SK-N-SH (cell line): ENCODE measurements at regions not wholly inside any gene's neighbourhood (a gene's known extent, or its start where the extent isn't known, plus 50 kb on each side); places are given as distances from the start of the nearest gene placed in this dataset.

Experiments
- CTCF ChIA-PET: fragments of 300-600, 350-600 bp; formaldehyde crosslinking; extraction: SDS; loops from one replicate; lab custom pipeline; 2021; lab: Yijun Ruan, JAX
- POLR2A ChIA-PET: fragments of 350-600 bp; sonication (Branson Sonifier 250); formaldehyde crosslinking; extraction: SDS; loops from one replicate; lab custom pipeline; 2020; ENCODE audit warnings: antibody characterized with exemption, inconsistent platforms; lab: Yijun Ruan, JAX
- DNase-seq: peaks from one replicate; pipeline ENCODE4 v3.0.0; 2012
- H2AFZ ChIP-seq: fragments of 200-600 bp; sonication (generic); 2 replicates; pipeline ENCODE4 v1.8.1; 2016; ENCODE audit warnings: antibody characterized with exemption, mild to moderate bottlenecking, low read depth
- H3F3A ChIP-seq: fragments of 200-600 bp; sonication (generic); replicated peaks from 2 replicates; pipeline ENCODE3; 2016; ENCODE audit warnings: antibody characterized with exemption, mild to moderate bottlenecking; ENCODE audit not compliant: insufficient read depth
- H3K27ac ChIP-seq, 2 experiments: fragments of 200-500 bp in 1 of 2; fragments of 200-600 bp in 1 of 2; sonication (Bioruptor generic) in 1 of 2; sonication (generic), shearing (Covaris generic) in 1 of 2; 2 replicates each; pipeline versions ENCODE4 v1.5.1 to v1.6.1; 2014 to 2016; ENCODE audit warnings: low read depth in 2 of 2, inconsistent platforms in 1 of 2, low read length in 1 of 2, mild to moderate bottlenecking in 1 of 2, mixed read lengths in 1 of 2
- H3K27me3 ChIP-seq: fragments of 200-600 bp; sonication (generic), shearing (Covaris generic); 2 replicates; pipeline ENCODE4 v1.6.1; 2016; ENCODE audit warnings: mixed run types; ENCODE audit not compliant: insufficient read depth
- H3K36me3 ChIP-seq, 2 experiments: fragments of 200-500 bp in 1 of 2; fragments of 200-600 bp in 1 of 2; sonication (Bioruptor generic) in 1 of 2; sonication (generic) in 1 of 2; replicated peaks in 1 of 2; 2 replicates each; pipeline versions ENCODE3 to v1.5.1; 2014 to 2016; ENCODE audit warnings: low read length in 1 of 2, mild to moderate bottlenecking in 1 of 2; ENCODE audit not compliant: insufficient read depth in 2 of 2, control insufficient read depth in 1 of 2
- H3K4me1 ChIP-seq, 2 experiments: fragments of 200-500 bp in 1 of 2; fragments of 200-600 bp in 1 of 2; sonication (Bioruptor generic) in 1 of 2; sonication (generic), shearing (Covaris generic) in 1 of 2; 2 replicates each; pipeline versions ENCODE4 v1.5.1 to v1.6.1; 2014 to 2016; ENCODE audit warnings: low read depth in 1 of 2, low read length in 1 of 2, mixed run types in 1 of 2; ENCODE audit not compliant: insufficient read depth in 2 of 2, control insufficient read depth in 1 of 2
- H3K4me2 ChIP-seq: fragments of 200-600 bp; sonication (generic), shearing (Covaris generic); 2 replicates; pipeline ENCODE4 v1.6.1; 2017; ENCODE audit warnings: mixed run types
- H3K4me3 ChIP-seq, 2 experiments: fragments of 200-500 bp in 1 of 2; fragments of 200-600 bp in 1 of 2; sonication (Bioruptor generic) in 1 of 2; sonication (generic), shearing (Covaris generic) in 1 of 2; 2 replicates each; pipeline versions ENCODE4 v1.5.1 to v1.8.1; 2014 to 2016; ENCODE audit warnings: low read depth in 2 of 2, inconsistent platforms in 1 of 2, low read length in 1 of 2, mild to moderate bottlenecking in 1 of 2, mixed read lengths in 1 of 2, moderate library complexity in 1 of 2
- H3K79me2 ChIP-seq: fragments of 200-600 bp; sonication (generic); 2 replicates; pipeline ENCODE4 v1.8.1; 2017; ENCODE audit warnings: mild to moderate bottlenecking; ENCODE audit not compliant: insufficient read depth
- H3K9ac ChIP-seq: fragments of 200-600 bp; sonication (generic); 2 replicates; pipeline ENCODE4 v1.6.1; 2017; ENCODE audit warnings: mixed run types
- H3K9me2 ChIP-seq: fragments of 200-600 bp; sonication (generic); 2 replicates; pipeline ENCODE4 v1.6.1; 2017; ENCODE audit warnings: mixed run types
- H3K9me3 ChIP-seq: fragments of 200-600 bp; sonication (generic); 2 replicates; pipeline ENCODE4 v1.6.1; 2017; ENCODE audit warnings: mixed run types, mild to moderate bottlenecking, moderate library complexity
- H4K20me1 ChIP-seq: fragments of 200-600 bp; sonication (generic); 2 replicates; pipeline ENCODE4 v1.6.1; 2017; ENCODE audit warnings: mild to moderate bottlenecking, mixed run types; ENCODE audit not compliant: insufficient read depth
- FOXM1 ChIP-seq: IDR thresholded peaks from 2 replicates; pipeline ENCODE4 v1.4.0; 2012; ENCODE audit warnings: low read depth, mild to moderate bottlenecking
- GABPA ChIP-seq: IDR thresholded peaks from 2 replicates; pipeline ENCODE4 v1.4.0; 2012; ENCODE audit warnings: low read depth, mild to moderate bottlenecking
- JUND ChIP-seq: IDR thresholded peaks from 2 replicates; pipeline ENCODE4 v1.4.0; 2012
- NFIC ChIP-seq: IDR thresholded peaks from 2 replicates; pipeline ENCODE4 v1.4.0; 2012; ENCODE audit warnings: borderline replicate concordance
- NRF1 ChIP-seq: IDR thresholded peaks from 2 replicates; pipeline ENCODE4 v1.6.1; 2012; ENCODE audit warnings: low read depth, mild to moderate bottlenecking, low read length
- POLR2AphosphoS5 ChIP-seq: IDR thresholded peaks from 2 replicates; pipeline ENCODE4 v1.6.1; 2012; ENCODE audit warnings: low read depth, low read length
- RAD21 ChIP-seq: IDR thresholded peaks from 2 replicates; pipeline ENCODE4 v1.6.1; 2012; ENCODE audit warnings: mild to moderate bottlenecking, low read length
- RCOR1 ChIP-seq: fragments of 150-350 bp; IDR thresholded peaks from 2 replicates; pipeline ENCODE4 v1.6.1; 2017; ENCODE audit warnings: antibody characterized with exemption, low read length
- TAF1 ChIP-seq: IDR thresholded peaks from 2 replicates; pipeline ENCODE4 v1.6.1; 2012; ENCODE audit warnings: low read depth, mild to moderate bottlenecking, low read length, moderate library complexity, borderline replicate concordance
- TCF12 ChIP-seq: IDR thresholded peaks from 2 replicates; pipeline ENCODE4 v1.4.0; 2012
- TEAD4 ChIP-seq: IDR thresholded peaks from 2 replicates; pipeline ENCODE4 v1.4.0; 2012; ENCODE audit warnings: mild to moderate bottlenecking, borderline replicate concordance; ENCODE audit not compliant: insufficient read depth
- WGBS: methylation state at CpG from one replicate; pipeline ENCODE4 v1.1.6; 2017; ENCODE audit warnings: low lambda C conversion rate; 5-methylcytosine and 5-hydroxymethylcytosine counted together
- TF ChIP-seq, protein P1 (sequence below): fragments of 200-600 bp; sonication (generic); IDR thresholded peaks from 2 replicates; pipeline ENCODE4 v1.6.1; 2017; ENCODE audit warnings: antibody characterized with exemption, mild to moderate bottlenecking, moderate library complexity
- TF ChIP-seq, protein P2 (sequence below): IDR thresholded peaks from 2 replicates; pipeline ENCODE4 v1.4.0; 2012; ENCODE audit warnings: low read depth, borderline replicate concordance
- TF ChIP-seq, protein P3 (sequence below): fragments of 150-350 bp; IDR thresholded peaks from 2 replicates; pipeline ENCODE4 v1.6.1; 2017; ENCODE audit warnings: antibody characterized with exemption, low read length, low read depth, borderline replicate concordance
- TF ChIP-seq, protein P4 (sequence below): fragments of 150-350 bp; IDR thresholded peaks from 2 replicates; pipeline ENCODE4 v1.6.1; 2016; ENCODE audit warnings: mild to moderate bottlenecking, low read depth, low read length
- TF ChIP-seq, protein P5 (sequence below): IDR thresholded peaks from 2 replicates; pipeline ENCODE4 v1.4.0; 2012; ENCODE audit warnings: low read depth, borderline replicate concordance

DNA sequence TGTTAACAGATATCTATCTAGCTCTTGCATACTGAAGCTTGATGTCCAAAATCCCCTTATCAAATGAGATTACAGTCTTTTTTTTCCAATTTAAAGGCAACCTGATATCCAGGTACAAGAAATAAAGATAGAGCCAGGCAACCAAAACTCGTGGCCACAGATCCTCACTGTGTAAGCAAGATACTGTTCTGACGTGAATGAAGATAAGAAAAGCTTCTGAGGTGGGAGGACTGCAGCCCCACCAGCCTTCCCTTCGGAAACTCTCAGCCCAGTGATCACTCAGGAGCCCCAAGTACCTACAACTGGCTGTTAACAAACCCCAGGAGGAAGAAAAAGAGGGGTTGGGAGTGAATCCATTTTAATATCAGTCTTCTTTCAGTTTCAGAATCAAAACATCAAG, 191.6 kb downstream of the EFNB2 start (continued):
- TF ChIP-seq, protein P1, sequence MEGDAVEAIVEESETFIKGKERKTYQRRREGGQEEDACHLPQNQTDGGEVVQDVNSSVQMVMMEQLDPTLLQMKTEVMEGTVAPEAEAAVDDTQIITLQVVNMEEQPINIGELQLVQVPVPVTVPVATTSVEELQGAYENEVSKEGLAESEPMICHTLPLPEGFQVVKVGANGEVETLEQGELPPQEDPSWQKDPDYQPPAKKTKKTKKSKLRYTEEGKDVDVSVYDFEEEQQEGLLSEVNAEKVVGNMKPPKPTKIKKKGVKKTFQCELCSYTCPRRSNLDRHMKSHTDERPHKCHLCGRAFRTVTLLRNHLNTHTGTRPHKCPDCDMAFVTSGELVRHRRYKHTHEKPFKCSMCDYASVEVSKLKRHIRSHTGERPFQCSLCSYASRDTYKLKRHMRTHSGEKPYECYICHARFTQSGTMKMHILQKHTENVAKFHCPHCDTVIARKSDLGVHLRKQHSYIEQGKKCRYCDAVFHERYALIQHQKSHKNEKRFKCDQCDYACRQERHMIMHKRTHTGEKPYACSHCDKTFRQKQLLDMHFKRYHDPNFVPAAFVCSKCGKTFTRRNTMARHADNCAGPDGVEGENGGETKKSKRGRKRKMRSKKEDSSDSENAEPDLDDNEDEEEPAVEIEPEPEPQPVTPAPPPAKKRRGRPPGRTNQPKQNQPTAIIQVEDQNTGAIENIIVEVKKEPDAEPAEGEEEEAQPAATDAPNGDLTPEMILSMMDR: no peak
- TF ChIP-seq TAF1: no peak
- TF ChIP-seq, protein P2, sequence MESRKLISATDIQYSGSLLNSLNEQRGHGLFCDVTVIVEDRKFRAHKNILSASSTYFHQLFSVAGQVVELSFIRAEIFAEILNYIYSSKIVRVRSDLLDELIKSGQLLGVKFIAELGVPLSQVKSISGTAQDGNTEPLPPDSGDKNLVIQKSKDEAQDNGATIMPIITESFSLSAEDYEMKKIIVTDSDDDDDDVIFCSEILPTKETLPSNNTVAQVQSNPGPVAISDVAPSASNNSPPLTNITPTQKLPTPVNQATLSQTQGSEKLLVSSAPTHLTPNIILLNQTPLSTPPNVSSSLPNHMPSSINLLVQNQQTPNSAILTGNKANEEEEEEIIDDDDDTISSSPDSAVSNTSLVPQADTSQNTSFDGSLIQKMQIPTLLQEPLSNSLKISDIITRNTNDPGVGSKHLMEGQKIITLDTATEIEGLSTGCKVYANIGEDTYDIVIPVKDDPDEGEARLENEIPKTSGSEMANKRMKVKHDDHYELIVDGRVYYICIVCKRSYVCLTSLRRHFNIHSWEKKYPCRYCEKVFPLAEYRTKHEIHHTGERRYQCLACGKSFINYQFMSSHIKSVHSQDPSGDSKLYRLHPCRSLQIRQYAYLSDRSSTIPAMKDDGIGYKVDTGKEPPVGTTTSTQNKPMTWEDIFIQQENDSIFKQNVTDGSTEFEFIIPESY: no peak
- no peak for TF ChIP-seq RCOR1
- TF ChIP-seq GABPA: no peak
- TF ChIP-seq, all 33 proteins: peak for 0

DNA sequence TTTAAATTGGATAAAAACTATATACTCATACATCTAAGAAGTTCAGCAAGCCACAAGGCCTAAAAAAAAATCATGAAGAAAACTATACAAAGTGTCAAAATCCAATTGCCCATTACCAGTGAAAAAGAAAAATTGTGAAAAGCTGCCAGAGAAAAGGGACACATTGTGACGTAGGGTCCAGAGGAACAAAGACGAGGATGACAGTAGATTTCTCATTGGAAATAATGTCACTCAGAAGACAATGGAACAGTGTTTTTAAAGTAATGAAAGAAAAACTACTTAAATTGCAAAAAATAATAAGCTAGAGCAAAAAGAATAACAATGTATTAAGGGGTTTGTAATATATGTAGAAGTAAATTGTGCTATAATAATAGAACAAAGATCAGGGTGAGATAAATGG, 195.2 kb downstream of the EFNB2 start:
- Histone ChIP-seq H3K4me2 (no peak overlapping the region), H3K79me2 (no peaks in the 10 kb centered on the region), H3K36me3 (no peaks in the 10 kb centered on the region), H3K4me3 (no peak overlapping the region), H3K9me3 (peaks cover 14% of the 10 kb centered on the region; the same call in 1 of the 2 replicates), H3K27me3 (no peaks in the 10 kb centered on the region), H3F3A (no peaks in the 10 kb centered on the region), H3K4me1 (no peaks in the 10 kb centered on the region), H2AFZ (no peak overlapping the region), H4K20me1 (no peaks in the 10 kb centered on the region), H3K9ac (no peak overlapping the region), H3K9me2 (no peaks in the 10 kb centered on the region), H3K27ac (no peak overlapping the region)
- no peak for DNase-seq
- ChIA-PET CTCF (interaction anchor here (1.4 kb wide), 1 partner anchor 31 kb away, joined by 4 read pairs; no protein-coding TSS in a partner anchor), POLR2A (no interaction called here)
- 69% methylated on average over 2 of the region's 2 CpGs for WGBS
- TF ChIP-seq POLR2AphosphoS5 (no peak), NRF1 (no peak), TEAD4 (no peak), TAF1 (no peak), NFIC (no peak), JUND (no peak), FOXM1 (no peak), GABPA (no peak), RAD21 (no peak), TCF12 (no peak)
- TF ChIP-seq, protein P2: no peak
- TF ChIP-seq, protein P3, sequence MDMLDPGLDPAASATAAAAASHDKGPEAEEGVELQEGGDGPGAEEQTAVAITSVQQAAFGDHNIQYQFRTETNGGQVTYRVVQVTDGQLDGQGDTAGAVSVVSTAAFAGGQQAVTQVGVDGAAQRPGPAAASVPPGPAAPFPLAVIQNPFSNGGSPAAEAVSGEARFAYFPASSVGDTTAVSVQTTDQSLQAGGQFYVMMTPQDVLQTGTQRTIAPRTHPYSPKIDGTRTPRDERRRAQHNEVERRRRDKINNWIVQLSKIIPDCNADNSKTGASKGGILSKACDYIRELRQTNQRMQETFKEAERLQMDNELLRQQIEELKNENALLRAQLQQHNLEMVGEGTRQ: no peak
- TF ChIP-seq, protein P4, sequence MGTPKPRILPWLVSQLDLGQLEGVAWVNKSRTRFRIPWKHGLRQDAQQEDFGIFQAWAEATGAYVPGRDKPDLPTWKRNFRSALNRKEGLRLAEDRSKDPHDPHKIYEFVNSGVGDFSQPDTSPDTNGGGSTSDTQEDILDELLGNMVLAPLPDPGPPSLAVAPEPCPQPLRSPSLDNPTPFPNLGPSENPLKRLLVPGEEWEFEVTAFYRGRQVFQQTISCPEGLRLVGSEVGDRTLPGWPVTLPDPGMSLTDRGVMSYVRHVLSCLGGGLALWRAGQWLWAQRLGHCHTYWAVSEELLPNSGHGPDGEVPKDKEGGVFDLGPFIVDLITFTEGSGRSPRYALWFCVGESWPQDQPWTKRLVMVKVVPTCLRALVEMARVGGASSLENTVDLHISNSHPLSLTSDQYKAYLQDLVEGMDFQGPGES: no peak
- TF ChIP-seq, protein P1: no peak
- TF ChIP-seq, protein P5, sequence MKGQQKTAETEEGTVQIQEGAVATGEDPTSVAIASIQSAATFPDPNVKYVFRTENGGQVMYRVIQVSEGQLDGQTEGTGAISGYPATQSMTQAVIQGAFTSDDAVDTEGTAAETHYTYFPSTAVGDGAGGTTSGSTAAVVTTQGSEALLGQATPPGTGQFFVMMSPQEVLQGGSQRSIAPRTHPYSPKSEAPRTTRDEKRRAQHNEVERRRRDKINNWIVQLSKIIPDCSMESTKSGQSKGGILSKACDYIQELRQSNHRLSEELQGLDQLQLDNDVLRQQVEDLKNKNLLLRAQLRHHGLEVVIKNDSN: no peak
